ENCODE measurements at regions not wholly inside any gene's neighbourhood (a gene's known extent, or its start where the extent isn't known, plus 50 kb on each side); places are given as distances from the start of the nearest gene placed in this dataset.

- Histone ChIP-seq H3K4me3 (no peak overlapping the region), H3K36me3 (ENCODE audit: control insufficient read depth, insufficient read depth, low read length) (no peaks in the 10 kb centered on the region), H3K9me3 (replicated peaks; ENCODE audit: control insufficient read depth, insufficient read depth, low read depth, low read length) (no peaks in the 10 kb centered on the region), H2AFZ (ENCODE audit: low read depth, low read length) (no peak overlapping the region), H4K20me1 (replicated peaks; ENCODE audit: control insufficient read depth, insufficient read depth, low read length) (no peaks in the 10 kb centered on the region), H3K27ac (ENCODE audit: extremely low read depth, low read depth, low read length) (no peak overlapping the region), H3K9me1 (ENCODE audit: control insufficient read depth, insufficient read depth, low read length) (no peaks in the 10 kb centered on the region), H3K4me2 (ENCODE audit: insufficient read depth, low read length) (no peak overlapping the region), H3K4me1 (replicated peaks in 1 of 2; ENCODE audit: control insufficient read depth in 2 of 2, insufficient read depth in 2 of 2, low read length in 2 of 2) (no peaks in the 10 kb centered on the region), H3K79me2 (ENCODE audit: control insufficient read depth, insufficient read depth, low read length) (no peaks in the 10 kb centered on the region), H3K9ac (ENCODE audit: insufficient read depth in 1 of 2, low read depth in 2 of 2, low read length in 2 of 2) (no peak overlapping the region), H3K27me3 (ENCODE audit: control insufficient read depth in 2 of 2, insufficient read depth in 2 of 2, low read length in 2 of 2) (no peaks in the 10 kb centered on the region)
- ChIA-PET CTCF (ENCODE audit: low intra/inter-chr PET ratio) (no interaction called here), POLR2A (interaction anchor here (0.6 kb wide), 1 partner anchor 12 kb away, joined by 3 read pairs; no protein-coding TSS in a partner anchor)
- no TSS peak for BruUV-seq (replicated peaks)
- WGBS (ENCODE audit: insufficient coverage, low coverage, missing lambda C conversion rate) = 2% methylated on average over 3 of the region's 3 CpGs
- no peak for ATAC-seq
- no peak for FAIRE-seq
- intact Hi-C loops (cut with micrococcal nuclease) = no loop called here
- TF ChIP-seq ZNF140 (CRISPR knock-in tag; IDR thresholded peaks at IDR 0.05) (no peak), HMG20A (CRISPR knock-in tag; conservative IDR thresholded peaks at IDR 0.05) (no peak), BRD9 (IDR thresholded peaks at IDR 0.05; ENCODE audit: low read depth, partially characterized antibody) (no peak), ATF6 (CRISPR knock-in tag; IDR thresholded peaks at IDR 0.05) (no peak), CREBBP (IDR thresholded peaks at IDR 0.05; ENCODE audit: low read depth, low read length) (no peak), RBM14 (IDR thresholded peaks at IDR 0.05; ENCODE audit: borderline replicate concordance, insufficient read depth, low read depth, low read length) (no peak), GTF2B (IDR thresholded peaks at IDR 0.05; ENCODE audit: extremely low read depth, insufficient read length) (no peak)
- in situ Hi-C loops (cut with MboI) = no loop called here
- no peak for DNase-seq (ENCODE audit: extremely low read depth in 1 of 4, low spot score in 3 of 4)
Measured at GRCh38 chr12:33044447-33044846, 147.9 kb upstream of the PKP2 start.

Data from K562 (cell line).